AG04450 (cell line): ENCODE measurements at regions not wholly inside any gene's neighbourhood (a gene's known extent, or its start where the extent isn't known, plus 50 kb on each side); places are given as distances from the start of the nearest gene placed in this dataset.

Source experiments
- CTCF ChIA-PET: fragments of 300-600, 350-600 bp; formaldehyde crosslinking; extraction: SDS; loops from one replicate; lab custom pipeline; 2022; ENCODE audit warnings: antibody characterized with exemption, inconsistent platforms; lab: Charles Lee
- POLR2A ChIA-PET: fragments of 350-600 bp; formaldehyde crosslinking; extraction: SDS; loops from one replicate; lab custom pipeline; 2021; ENCODE audit warnings: antibody characterized with exemption, inconsistent platforms; lab: Yijun Ruan, JAX
- DNase-seq: peaks from one replicate; pipeline ENCODE4 v3.0.0-alpha.2; 2011; ENCODE audit warnings: low read depth, low spot score
- H3K27ac ChIP-seq: one replicate; pipeline ENCODE4 v1.5.1; 2012; ENCODE audit warnings: low read depth, low read length, control low read depth
- H3K27me3 ChIP-seq: one replicate; pipeline ENCODE4 v1.6.0; 2012; ENCODE audit warnings: low read length; ENCODE audit not compliant: control insufficient read depth, insufficient read depth
- H3K4me3 ChIP-seq: 2 replicates; pipeline ENCODE4 v1.5.1; 2011; ENCODE audit warnings: mild to moderate bottlenecking, low read depth, low read length, control low read depth
- H3K9me3 ChIP-seq: 2 replicates; pipeline ENCODE4 v1.5.1; 2012; ENCODE audit warnings: low read length; ENCODE audit not compliant: control insufficient read depth, insufficient read depth
- TF ChIP-seq, protein P1 (sequence below): IDR thresholded peaks from 2 replicates; pipeline ENCODE4 v1.5.1; 2011; ENCODE audit warnings: low read depth, low read length, control low read depth, inconsistent platforms

DNA sequence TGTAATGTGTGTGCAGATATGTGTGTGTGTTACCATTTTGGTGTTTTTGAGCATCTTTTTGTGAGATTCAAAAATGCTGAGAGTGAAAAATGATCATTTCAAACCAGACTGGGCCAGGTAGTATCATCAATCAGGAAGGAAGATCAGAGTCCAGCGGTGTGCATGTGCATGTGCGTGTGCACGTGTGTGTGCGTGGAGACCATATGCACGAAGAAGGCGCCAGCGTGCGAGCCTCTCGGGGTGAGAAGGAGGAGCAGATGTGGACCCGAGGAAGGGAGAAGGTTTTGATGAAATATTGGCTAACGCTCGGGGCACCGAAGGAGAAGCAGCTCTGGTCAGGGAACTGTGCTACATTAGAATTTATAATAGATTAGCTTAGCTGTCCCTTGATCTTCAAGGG lies 516.4 kb downstream of the CCDC171 start:
- TF ChIP-seq, protein P1, sequence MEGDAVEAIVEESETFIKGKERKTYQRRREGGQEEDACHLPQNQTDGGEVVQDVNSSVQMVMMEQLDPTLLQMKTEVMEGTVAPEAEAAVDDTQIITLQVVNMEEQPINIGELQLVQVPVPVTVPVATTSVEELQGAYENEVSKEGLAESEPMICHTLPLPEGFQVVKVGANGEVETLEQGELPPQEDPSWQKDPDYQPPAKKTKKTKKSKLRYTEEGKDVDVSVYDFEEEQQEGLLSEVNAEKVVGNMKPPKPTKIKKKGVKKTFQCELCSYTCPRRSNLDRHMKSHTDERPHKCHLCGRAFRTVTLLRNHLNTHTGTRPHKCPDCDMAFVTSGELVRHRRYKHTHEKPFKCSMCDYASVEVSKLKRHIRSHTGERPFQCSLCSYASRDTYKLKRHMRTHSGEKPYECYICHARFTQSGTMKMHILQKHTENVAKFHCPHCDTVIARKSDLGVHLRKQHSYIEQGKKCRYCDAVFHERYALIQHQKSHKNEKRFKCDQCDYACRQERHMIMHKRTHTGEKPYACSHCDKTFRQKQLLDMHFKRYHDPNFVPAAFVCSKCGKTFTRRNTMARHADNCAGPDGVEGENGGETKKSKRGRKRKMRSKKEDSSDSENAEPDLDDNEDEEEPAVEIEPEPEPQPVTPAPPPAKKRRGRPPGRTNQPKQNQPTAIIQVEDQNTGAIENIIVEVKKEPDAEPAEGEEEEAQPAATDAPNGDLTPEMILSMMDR, result no peak
- H3K27ac ChIP-seq, result peak overlapping the region; percentile 39
- no peaks in the 10 kb centered on the region for H3K9me3 ChIP-seq
- CTCF ChIA-PET, result interaction anchor here (1.5 kb wide), 1 partner anchor 29 kb away, joined by 4 read pairs; no protein-coding TSS in a partner anchor
- POLR2A ChIA-PET, result interaction anchor here (0.5 to 1.1 kb wide), 3 partner anchors 12 to 70 kb away, joined by 3 to 6 read pairs (median 4); no protein-coding TSS in a partner anchor
- H3K27me3 ChIP-seq, result no peaks in the 10 kb centered on the region
- no peak overlapping the region for H3K4me3 ChIP-seq
- DNase-seq, result no peak

GRCh38 chr9:16069671-16070454 lies 517.0 kb downstream of the CCDC171 start:
- Histone ChIP-seq H3K27ac (peak overlapping the region; percentile 57), H3K9me3 (no peaks in the 10 kb centered on the region), H3K4me3 (no peak overlapping the region), H3K27me3 (no peaks in the 10 kb centered on the region)
- peak; percentile 34 for DNase-seq
- ChIA-PET POLR2A (interaction anchor here (0.5 to 1.1 kb wide), 3 partner anchors 13 to 69 kb away, joined by 3 to 6 read pairs (median 4); no protein-coding TSS in a partner anchor), CTCF (interaction anchor here (1.5 kb wide), 1 partner anchor 30 kb away, joined by 4 read pairs; no protein-coding TSS in a partner anchor)
- TF ChIP-seq, protein P1, result no peak

DNA sequence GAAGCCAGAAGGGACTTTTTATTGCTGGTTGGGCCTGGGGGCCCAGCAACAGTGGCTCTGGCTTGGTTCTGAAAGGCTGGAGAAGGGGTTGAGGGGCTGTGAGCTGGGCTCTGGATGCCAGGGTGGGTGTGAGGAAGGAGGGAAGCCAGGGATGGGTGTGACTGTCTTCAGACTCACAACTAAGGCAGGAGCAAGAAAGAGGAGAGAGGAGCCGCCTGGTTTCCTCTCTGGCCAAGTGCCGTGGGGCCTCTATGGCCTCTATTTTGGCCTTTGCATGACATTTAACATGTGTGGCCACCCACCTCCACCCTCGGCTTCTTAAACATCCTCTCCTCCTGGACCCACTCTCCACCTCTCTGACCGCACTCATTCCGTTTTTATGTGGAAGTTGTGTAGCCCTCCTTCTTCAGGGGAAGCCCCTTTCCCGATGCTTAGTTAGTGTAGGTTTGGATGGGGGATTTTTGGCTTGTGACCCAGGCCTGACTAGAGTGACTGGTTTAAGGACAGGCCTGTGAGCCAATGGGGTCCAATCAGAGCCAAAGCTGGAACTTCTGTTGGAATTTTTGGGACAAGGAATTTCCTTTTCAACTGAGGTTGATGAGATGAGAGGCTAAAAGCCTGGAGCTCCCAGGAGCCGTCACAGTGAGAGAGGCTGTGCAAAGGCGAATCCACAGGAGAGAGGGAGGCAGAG lies 517.8 kb downstream of the CCDC171 start:
- TF ChIP-seq, protein P1, result no peak
- Histone ChIP-seq H3K27me3 (no peaks in the 10 kb centered on the region), H3K4me3 (no peak overlapping the region), H3K9me3 (no peaks in the 10 kb centered on the region), H3K27ac (peak overlapping the region; percentile 57)
- POLR2A ChIA-PET, result no interaction called here
- CTCF ChIA-PET, result interaction anchor here (1.5 kb wide), 1 partner anchor 31 kb away, joined by 4 read pairs; no protein-coding TSS in a partner anchor
- DNase-seq, result no peak

DNA sequence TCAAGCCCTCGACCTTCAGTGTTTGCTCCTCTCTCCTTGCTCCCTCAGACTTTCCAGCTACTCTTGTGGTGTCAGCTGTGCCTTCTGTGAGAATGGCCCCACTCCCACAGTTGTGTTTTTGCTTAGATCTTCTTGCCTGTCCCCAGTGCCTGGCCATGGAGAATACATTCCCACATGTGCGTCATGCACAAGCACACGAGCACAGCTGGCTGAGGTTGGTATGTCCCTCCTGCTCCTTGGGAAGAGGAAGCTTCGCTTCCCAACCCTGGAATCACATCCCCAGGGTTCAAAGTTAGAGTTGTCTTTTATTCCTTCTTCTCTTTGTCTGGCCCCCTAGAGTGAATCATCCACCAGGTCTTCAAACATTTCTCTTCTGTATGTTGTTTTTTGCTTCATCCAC lies 518.6 kb downstream of the CCDC171 start:
- CTCF ChIA-PET, result no interaction called here

More for the DNA sequence above, 518.6 kb downstream of the CCDC171 start:
- no peaks in the 10 kb centered on the region for H3K27me3 ChIP-seq
- H3K27ac ChIP-seq, result no peak overlapping the region
- no peaks in the 10 kb centered on the region for H3K9me3 ChIP-seq
- DNase-seq, result no peak
- POLR2A ChIA-PET, result no interaction called here
- no peak overlapping the region for H3K4me3 ChIP-seq
- TF ChIP-seq, protein P1, result no peak
